ENCODE measurements at regions not wholly inside any gene's neighbourhood (a gene's known extent, or its start where the extent isn't known, plus 50 kb on each side); places are given as distances from the start of the nearest gene placed in this dataset.

DNA sequence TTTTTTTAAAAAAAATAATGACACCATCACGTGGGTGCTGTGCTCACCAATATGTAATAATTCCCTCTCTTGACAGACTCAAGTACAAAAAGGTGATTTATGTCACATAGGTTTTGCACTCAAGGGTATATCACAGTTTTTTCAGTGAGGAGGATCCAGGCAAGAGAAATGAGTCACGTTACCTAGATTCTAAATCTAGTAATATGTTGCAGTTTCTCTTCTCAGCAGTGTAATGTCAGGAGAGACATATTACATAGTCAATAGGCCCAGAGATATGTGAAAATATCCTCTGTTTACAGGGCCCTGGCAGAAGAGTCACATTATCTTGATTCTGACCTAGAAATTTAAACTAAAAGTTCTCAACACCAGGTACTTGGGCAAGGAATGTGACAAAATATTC lies 1024.1 kb upstream of the AMELY start:
- H3K27me3 ChIP-seq, result no peaks in the 10 kb centered on the region
- H3K27ac ChIP-seq, result no peak overlapping the region
- no peak for TF ChIP-seq CTCF (IDR thresholded peaks at IDR 0.05)
- TF ChIP-seq POLR2A (IDR thresholded peaks at IDR 0.05), result no peak
- 91 to 94% methylated on average over 2 of the region's 2 CpGs for WGBS, 2 donors
- H3K4me1 ChIP-seq, result no peaks in the 10 kb centered on the region
- no peak for DNase-seq
- H3K4me3 ChIP-seq, result no peak overlapping the region
- no peaks in the 10 kb centered on the region for H3K36me3 ChIP-seq (ENCODE audit: low read depth, missing control alignments)
- intact Hi-C loops (cut with DNase I; ENCODE audit: low total_unique reads), result no loop called here
- no peaks in the 10 kb centered on the region for H3K9me3 ChIP-seq

DNA sequence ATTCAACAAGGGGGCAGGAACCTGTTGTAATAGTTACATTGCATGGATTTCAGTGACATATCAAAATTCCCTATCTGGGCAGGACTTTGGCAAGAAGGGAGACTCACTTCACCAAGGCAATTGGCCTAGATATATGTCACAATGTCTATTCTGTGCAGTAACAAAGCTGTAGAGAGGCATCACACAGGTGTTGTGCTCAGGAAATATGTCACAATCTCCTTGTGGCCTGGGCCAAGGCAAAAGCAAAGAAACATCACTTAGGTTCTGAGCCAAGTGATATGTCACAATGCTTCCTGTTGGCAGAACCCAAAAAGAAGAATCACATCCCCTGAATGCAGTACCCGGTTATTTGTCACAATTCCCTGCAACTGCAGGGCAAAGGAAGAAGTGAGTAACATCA lies 1020.9 kb upstream of the AMELY start:
- TF ChIP-seq CTCF (IDR thresholded peaks at IDR 0.05), result no peak
- TF ChIP-seq POLR2A (IDR thresholded peaks at IDR 0.05), result no peak
- no peak for DNase-seq
- WGBS, 2 donors, result 64 to 90% methylated on average over 1 of the region's 1 CpG
- no peak overlapping the region for H3K27ac ChIP-seq
- no peak overlapping the region for H3K4me3 ChIP-seq
- H3K9me3 ChIP-seq, result no peaks in the 10 kb centered on the region
- H3K36me3 ChIP-seq (ENCODE audit: low read depth, missing control alignments), result no peaks in the 10 kb centered on the region
- intact Hi-C loops (cut with DNase I; ENCODE audit: low total_unique reads), result no loop called here
- H3K27me3 ChIP-seq, result no peaks in the 10 kb centered on the region
- H3K4me1 ChIP-seq, result no peaks in the 10 kb centered on the region

DNA sequence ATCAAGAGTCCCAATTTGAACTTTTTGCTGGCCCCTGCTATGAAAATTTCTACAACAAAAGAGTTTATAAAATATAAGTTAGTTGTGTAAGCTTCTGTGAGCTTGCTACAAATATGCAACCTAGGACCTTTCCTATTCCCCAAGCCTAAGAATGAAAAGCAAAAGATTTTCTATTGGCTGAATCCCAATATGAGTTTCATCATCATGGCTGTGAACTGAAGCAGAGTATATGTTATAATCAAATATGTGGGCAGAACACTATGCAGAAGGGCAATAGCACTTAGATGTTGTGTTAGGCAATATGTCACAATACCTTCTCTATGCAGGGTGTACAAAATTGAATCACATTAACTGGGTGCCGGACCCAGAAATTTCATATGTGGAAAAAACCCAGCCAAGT lies 1018.3 kb upstream of the AMELY start:
- no peak overlapping the region for H3K27ac ChIP-seq
- TF ChIP-seq POLR2A (IDR thresholded peaks at IDR 0.05) (no peak), CTCF (IDR thresholded peaks at IDR 0.05) (no peak)
- H3K27me3 ChIP-seq, result no peaks in the 10 kb centered on the region
- no peak for DNase-seq
- no peak overlapping the region for H3K4me3 ChIP-seq
- intact Hi-C loops (cut with DNase I; ENCODE audit: low total_unique reads), result no loop called here
- 71 to 100% methylated on average over 1 of the region's 1 CpG for WGBS, 2 donors
- H3K36me3 ChIP-seq (ENCODE audit: low read depth, missing control alignments), result no peaks in the 10 kb centered on the region
- no peaks in the 10 kb centered on the region for H3K9me3 ChIP-seq
- no peaks in the 10 kb centered on the region for H3K4me1 ChIP-seq

DNA sequence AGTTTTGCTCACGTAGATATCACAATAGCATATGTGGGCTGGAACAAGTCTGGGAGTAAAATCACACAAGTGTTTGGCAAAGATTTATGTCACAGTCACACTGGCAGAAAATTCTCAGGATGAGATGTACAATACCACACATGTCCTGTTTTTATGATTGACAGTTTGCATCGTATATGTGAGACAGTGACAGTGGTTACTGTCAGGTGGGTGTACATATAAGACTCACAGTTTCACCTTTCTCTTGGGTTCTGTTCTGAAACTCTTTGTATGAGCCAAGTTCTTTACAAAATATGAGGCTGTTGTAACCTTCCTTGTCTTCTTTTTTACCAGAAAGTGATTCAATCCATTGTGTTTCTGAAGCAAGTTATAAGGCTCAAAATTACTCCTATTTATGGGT lies 1012.5 kb upstream of the AMELY start:
- 80% methylated on average over 2 of the region's 2 CpGs; no CpG with 5 or more reads in 1 of the 2 donors for WGBS, 2 donors

More for the DNA sequence above, 1012.5 kb upstream of the AMELY start:
- H3K9me3 ChIP-seq, result no peaks in the 10 kb centered on the region
- TF ChIP-seq CTCF (IDR thresholded peaks at IDR 0.05), result no peak
- no peak for TF ChIP-seq POLR2A (IDR thresholded peaks at IDR 0.05)
- no peaks in the 10 kb centered on the region for H3K36me3 ChIP-seq (ENCODE audit: low read depth, missing control alignments)
- DNase-seq, result no peak
- no peaks in the 10 kb centered on the region for H3K4me1 ChIP-seq
- H3K27ac ChIP-seq, result no peak overlapping the region
- no peaks in the 10 kb centered on the region for H3K27me3 ChIP-seq
- intact Hi-C loops (cut with DNase I; ENCODE audit: low total_unique reads), result no loop called here
- no peak overlapping the region for H3K4me3 ChIP-seq
